H7 (cell line): ENCODE measurements at regions not wholly inside any gene's neighbourhood (a gene's known extent, or its start where the extent isn't known, plus 50 kb on each side); places are given as distances from the start of the nearest gene placed in this dataset.
"Not testable (repeated sequence)": the region's sequence is repeated elsewhere in the genome, so short reads cannot be mapped to it uniquely, and the experiment has no call there.

Source experiments
- DNase-seq: peaks from one replicate; pipeline ENCODE4 v3.0.0; 2012
- H3K27me3 ChIP-seq: 2 replicates; pipeline ENCODE4 v1.6.0; 2011; ENCODE audit warnings: mild to moderate bottlenecking, low read length; ENCODE audit not compliant: control insufficient read depth, insufficient read depth
- H3K36me3 ChIP-seq: replicated peaks from 2 replicates; pipeline ENCODE4 v1.5.1; 2011; ENCODE audit warnings: low read length; ENCODE audit not compliant: control insufficient read depth, insufficient read depth
- H3K4me3 ChIP-seq: 2 replicates; pipeline ENCODE4 v1.5.1; 2011; ENCODE audit warnings: low read depth, mild to moderate bottlenecking, control low read depth, low read length, moderate library complexity; ENCODE audit not compliant: insufficient read depth

GRCh38 chr5:116862632-116863455 lies 288.2 kb upstream of the SEMA6A start:
- H3K36me3 ChIP-seq: no peaks in the 10 kb centered on the region

GRCh38 chr5:116861666-116862065 lies 287.0 kb upstream of the SEMA6A start:
- no peak overlapping the region for H3K4me3 ChIP-seq
- no peaks in the 10 kb centered on the region for H3K27me3 ChIP-seq
- DNase-seq: no peak
- H3K36me3 ChIP-seq: no peaks in the 10 kb centered on the region

More at GRCh38 chr5:116862632-116863455, 288.2 kb upstream of the SEMA6A start:
- DNase-seq: no peak
- no peak overlapping the region for H3K4me3 ChIP-seq
- no peaks in the 10 kb centered on the region for H3K27me3 ChIP-seq

- no peaks in the 10 kb centered on the region for H3K36me3 ChIP-seq
- H3K27me3 ChIP-seq: no peaks in the 10 kb centered on the region
- DNase-seq: no peak
- H3K4me3 ChIP-seq: no peak overlapping the region
These were observed 286.5 kb upstream of the SEMA6A start for GRCh38 chr5:116861097-116861496.

GRCh38 chr5:116859666-116860320 lies 285.2 kb upstream of the SEMA6A start:
- DNase-seq: no peak
- H3K4me3 ChIP-seq: no peak overlapping the region
- H3K27me3 ChIP-seq: no peaks in the 10 kb centered on the region
- H3K36me3 ChIP-seq: no peaks in the 10 kb centered on the region

GRCh38 chr5:116858705-116859333 lies 284.2 kb upstream of the SEMA6A start:
- no peaks in the 10 kb centered on the region for H3K27me3 ChIP-seq
- no peak for DNase-seq
- H3K36me3 ChIP-seq: no peaks in the 10 kb centered on the region
- H3K4me3 ChIP-seq: no peak overlapping the region

GRCh38 chr5:116858020-116858419 lies 283.4 kb upstream of the SEMA6A start:
- not testable (repeated sequence) for H3K27me3 ChIP-seq, H3K4me3 ChIP-seq, H3K36me3 ChIP-seq, DNase-seq

GRCh38 chr5:116856271-116856670 lies 281.6 kb upstream of the SEMA6A start:
- no peak for DNase-seq
- Histone ChIP-seq H3K4me3 (no peak overlapping the region), H3K27me3 (no peaks in the 10 kb centered on the region), H3K36me3 (no peaks in the 10 kb centered on the region)

- H3K4me3 ChIP-seq: no peak overlapping the region
- no peak for DNase-seq
- H3K36me3 ChIP-seq: no peaks in the 10 kb centered on the region
- no peaks in the 10 kb centered on the region for H3K27me3 ChIP-seq
These were observed 279.4 kb upstream of the SEMA6A start for GRCh38 chr5:116853992-116854391.

GRCh38 chr5:116848954-116849581 lies 274.4 kb upstream of the SEMA6A start:
- Histone ChIP-seq H3K4me3 (no peak overlapping the region), H3K27me3 (no peaks in the 10 kb centered on the region), H3K36me3 (no peaks in the 10 kb centered on the region)
- no peak for DNase-seq

GRCh38 chr5:116847960-116848359 lies 273.3 kb upstream of the SEMA6A start:
- no peak for DNase-seq
- H3K36me3 ChIP-seq: no peaks in the 10 kb centered on the region
- no peaks in the 10 kb centered on the region for H3K27me3 ChIP-seq

GRCh38 chr5:116844015-116844414 lies 269.4 kb upstream of the SEMA6A start:
- H3K27me3 ChIP-seq: no peaks in the 10 kb centered on the region

More at GRCh38 chr5:116847960-116848359, 273.3 kb upstream of the SEMA6A start:
- no peak overlapping the region for H3K4me3 ChIP-seq

GRCh38 chr5:116842514-116842961 lies 267.9 kb upstream of the SEMA6A start:
- no peak for DNase-seq
- Histone ChIP-seq H3K4me3 (no peak overlapping the region), H3K36me3 (no peaks in the 10 kb centered on the region), H3K27me3 (no peaks in the 10 kb centered on the region)

More at GRCh38 chr5:116844015-116844414, 269.4 kb upstream of the SEMA6A start:
- DNase-seq: no peak
- Histone ChIP-seq H3K36me3 (no peaks in the 10 kb centered on the region), H3K4me3 (no peak overlapping the region)

- no peak overlapping the region for H3K4me3 ChIP-seq
- H3K27me3 ChIP-seq: no peaks in the 10 kb centered on the region
- no peak for DNase-seq
- H3K36me3 ChIP-seq: no peaks in the 10 kb centered on the region
These were observed 267.1 kb upstream of the SEMA6A start for GRCh38 chr5:116841734-116842133.

- no peaks in the 10 kb centered on the region for H3K27me3 ChIP-seq
- no peaks in the 10 kb centered on the region for H3K36me3 ChIP-seq
- DNase-seq: no peak
- no peak overlapping the region for H3K4me3 ChIP-seq
These were observed 263.5 kb upstream of the SEMA6A start for GRCh38 chr5:116838011-116838536.
